ENCODE measurements at regions not wholly inside any gene's neighbourhood (a gene's known extent, or its start where the extent isn't known, plus 50 kb on each side); places are given as distances from the start of the nearest gene placed in this dataset.

DNA sequence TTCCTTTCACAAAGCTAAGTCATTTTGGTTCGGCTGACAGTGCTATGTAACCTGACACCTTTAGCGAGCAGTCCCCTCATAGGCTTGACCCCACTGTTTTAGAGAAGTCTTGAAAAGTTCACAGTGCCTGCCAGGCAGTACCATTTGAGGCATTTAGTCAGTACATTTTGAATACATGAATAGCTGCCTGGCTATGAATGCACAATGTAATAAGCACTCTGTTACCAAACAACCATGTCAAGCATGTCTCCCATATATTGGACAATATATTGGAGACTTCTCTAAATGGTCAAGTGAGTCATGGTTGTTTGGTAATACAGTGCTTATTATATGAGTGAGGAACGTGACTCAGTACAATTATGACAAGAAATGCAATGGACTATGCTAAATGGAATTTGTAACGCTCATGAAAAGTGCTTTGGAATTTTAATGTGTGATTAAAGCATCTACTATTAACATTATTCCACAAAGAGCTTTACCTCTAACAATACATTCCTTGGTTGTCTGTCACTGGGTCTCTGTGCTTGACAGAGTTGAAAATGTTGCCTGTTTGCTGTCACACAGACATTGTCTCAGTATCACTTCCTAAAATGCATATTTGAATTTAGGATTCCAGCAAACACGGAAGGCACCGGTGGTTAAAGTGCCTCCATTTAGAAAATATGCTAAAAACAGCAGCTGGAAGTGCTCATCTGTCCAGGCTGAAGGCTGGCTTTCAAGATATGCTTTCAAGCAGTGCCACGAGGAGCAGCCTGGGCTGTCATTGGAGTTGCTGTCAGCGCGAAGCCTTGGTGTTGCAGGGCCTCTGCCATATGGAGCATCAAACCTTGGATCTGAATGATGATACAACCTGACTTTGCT is 458.6 kb downstream of the FBXO15 start:
- TF ChIP-seq POLR2A (IDR thresholded peaks at IDR 0.05; ENCODE audit: low read depth) (no peak), EP300 (IDR thresholded peaks at IDR 0.05) (no peak)
